Frontal cortex (tissue), 3 donors: ENCODE measurements at regions not wholly inside any gene's neighbourhood (a gene's known extent, or its start where the extent isn't known, plus 50 kb on each side); places are given as distances from the start of the nearest gene placed in this dataset.

Experiments
- DNase-seq, 2 donors: peaks; one replicate each; pipeline ENCODE4 v3.0.0; 2012; ENCODE audit warnings: low spot score in 2 of 2
- FAIRE-seq: peaks from 2 replicates; lab custom pipeline; 2012; peaks lifted over from hg19 to GRCh38; lab: Jason Lieb, UNC
- donor health status: control.
- donor health status: control.
- donor health status: control.

DNA sequence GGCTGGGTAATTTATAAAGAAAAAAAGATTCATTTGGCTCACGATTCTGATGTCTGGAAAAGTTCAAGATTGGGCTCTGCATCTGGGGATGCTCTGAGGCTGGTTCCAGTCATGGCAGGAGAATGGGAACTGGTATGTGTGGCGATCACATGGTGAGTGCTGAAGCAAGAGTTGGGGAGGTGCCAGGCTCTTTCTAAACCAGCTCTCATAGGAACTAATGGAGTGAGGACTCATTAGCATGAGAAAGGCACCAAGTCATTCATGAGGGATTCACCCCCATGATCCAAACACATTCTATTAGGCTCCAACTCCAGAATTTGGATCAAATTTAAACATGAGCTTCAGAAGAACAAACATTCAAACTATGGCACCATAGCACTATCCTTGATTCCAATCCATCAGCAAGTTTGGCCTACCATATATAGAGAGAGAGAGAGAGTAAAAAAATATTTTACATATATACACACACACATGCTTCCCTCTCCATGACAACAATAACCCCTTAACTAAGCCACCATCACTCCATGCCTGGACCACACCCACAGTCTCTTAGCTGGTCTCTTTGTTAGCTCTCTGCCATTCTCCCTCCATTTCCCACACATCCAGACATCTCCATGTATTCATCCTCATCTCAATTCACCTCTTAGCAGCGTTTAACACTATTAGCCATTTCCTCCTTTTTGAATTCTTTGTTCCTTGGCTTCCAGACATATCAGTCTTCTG lies 57.9 kb downstream of the NPY start:
- DNase-seq, result no peak
- no peak for FAIRE-seq

DNA sequence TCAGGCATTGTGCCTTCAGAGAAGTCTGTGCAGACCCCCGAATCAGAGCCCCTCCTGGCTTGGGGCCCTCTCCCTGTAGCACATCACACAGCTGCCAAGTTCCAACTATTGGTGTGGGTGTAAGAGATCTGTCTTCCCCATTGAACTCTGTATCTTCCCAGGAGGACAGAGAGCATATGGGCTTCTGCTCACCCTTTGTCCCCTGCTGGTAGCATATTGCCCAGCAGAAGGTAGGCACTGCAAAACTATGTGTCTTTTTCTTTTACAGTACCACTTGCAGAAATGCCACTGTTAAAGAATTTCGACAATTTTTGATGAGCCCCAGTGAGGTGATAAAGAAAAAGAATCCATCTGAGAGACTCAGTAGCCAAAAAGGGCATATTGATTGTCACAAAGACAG lies 59.6 kb downstream of the NPY start:
- DNase-seq (no peak), FAIRE-seq (no peak)

GRCh38 chr7:24346129-24346528 lies 62.1 kb downstream of the NPY start:
- no peak for DNase-seq
- FAIRE-seq, result no peak

DNA sequence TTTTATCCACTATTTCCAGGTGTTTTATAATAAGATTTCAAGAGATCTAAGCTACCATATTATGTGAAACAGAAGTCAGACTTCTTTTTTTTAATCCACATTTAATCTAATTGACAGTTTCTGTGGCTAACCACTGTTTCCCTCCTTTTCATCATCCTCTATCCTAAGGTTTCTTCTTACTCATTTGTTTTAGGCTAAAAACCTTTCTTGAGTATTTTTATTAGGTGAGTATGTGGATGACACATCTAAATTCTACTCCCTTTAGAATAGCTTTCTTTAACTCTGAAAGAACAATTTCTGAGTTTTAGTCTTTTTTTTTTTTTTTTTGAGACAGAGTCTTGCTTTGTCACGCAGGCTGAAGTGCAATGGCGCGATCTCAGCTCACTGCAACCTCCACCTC lies 62.7 kb downstream of the NPY start:
- no peak for FAIRE-seq

GRCh38 chr7:24349339-24349738 lies 65.3 kb downstream of the NPY start:
- DNase-seq, result no peak
- FAIRE-seq, result no peak

More for the DNA sequence above, 62.7 kb downstream of the NPY start:
- no peak for DNase-seq

- FAIRE-seq, result no peak
- DNase-seq, result no peak
Measured at GRCh38 chr7:24354456-24354855, 70.5 kb downstream of the NPY start.

- FAIRE-seq (no peak), DNase-seq (no peak)
Measured at GRCh38 chr7:24356718-24357386, 72.9 kb downstream of the NPY start.

DNA sequence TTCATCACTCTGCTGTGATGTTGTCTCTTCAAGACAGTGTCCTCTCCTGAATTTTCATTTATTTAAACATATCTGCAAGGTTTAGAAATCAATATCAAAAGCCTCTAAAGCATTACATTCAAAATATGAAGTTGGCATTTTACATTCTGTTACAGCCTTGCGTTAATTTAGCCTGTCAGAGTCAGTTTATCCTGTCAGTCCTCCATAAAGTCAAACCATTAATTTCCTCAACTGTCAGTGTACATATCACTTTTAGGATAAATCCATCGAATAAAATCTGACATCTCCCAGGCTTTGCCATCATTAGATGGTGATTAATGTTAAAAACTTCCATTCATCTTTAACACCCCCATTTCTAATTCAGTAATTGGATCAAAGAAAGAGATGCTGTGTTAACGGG lies 77.0 kb downstream of the NPY start:
- FAIRE-seq (no peak), DNase-seq (no peak)

DNA sequence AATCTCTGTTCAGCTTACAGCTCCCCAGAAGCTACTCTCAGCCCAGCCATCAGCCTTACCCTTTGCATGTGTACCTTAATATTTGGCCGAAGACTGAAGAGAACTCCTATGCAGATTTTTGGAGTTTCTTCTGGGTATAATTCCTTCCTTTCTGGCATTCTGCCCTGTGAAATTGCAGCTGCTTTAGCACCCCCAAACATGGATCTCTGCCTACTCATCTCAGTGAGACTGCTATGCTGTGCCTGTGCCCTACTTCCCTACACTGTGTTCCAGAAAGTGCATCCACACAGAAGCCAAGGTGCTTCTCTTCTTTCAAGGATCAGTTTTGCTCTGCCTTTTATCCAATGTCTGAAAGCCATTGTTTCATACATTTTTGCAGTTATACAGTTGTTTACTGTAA lies 81.6 kb downstream of the NPY start:
- FAIRE-seq (no peak), DNase-seq (no peak)

DNA sequence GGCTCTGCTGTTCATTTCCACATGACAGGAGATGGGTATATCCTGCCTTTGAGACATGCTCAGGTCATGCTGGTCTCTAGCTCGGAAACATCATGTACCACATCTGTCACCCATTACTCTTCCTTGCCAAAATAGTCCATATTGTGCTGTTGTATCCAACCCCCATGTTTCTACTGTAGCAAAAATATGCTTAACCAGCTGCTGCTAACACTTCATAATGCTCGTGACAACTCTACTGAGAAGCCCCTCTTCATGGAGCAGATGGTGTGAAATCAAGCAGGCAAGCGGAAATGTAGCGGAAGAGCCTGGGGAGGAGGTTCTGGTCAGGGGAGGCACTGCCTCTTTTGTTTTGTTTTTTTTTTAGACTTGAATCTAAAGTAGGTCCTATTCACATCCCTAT lies 82.9 kb downstream of the NPY start:
- FAIRE-seq, result no peak

GRCh38 chr7:24368161-24368560 lies 84.2 kb downstream of the NPY start:
- DNase-seq (no peak), FAIRE-seq (no peak)

More for the DNA sequence above, 82.9 kb downstream of the NPY start:
- DNase-seq, result no peak

- DNase-seq, result no peak
Measured at GRCh38 chr7:24370541-24370940, 86.6 kb downstream of the NPY start.

DNA sequence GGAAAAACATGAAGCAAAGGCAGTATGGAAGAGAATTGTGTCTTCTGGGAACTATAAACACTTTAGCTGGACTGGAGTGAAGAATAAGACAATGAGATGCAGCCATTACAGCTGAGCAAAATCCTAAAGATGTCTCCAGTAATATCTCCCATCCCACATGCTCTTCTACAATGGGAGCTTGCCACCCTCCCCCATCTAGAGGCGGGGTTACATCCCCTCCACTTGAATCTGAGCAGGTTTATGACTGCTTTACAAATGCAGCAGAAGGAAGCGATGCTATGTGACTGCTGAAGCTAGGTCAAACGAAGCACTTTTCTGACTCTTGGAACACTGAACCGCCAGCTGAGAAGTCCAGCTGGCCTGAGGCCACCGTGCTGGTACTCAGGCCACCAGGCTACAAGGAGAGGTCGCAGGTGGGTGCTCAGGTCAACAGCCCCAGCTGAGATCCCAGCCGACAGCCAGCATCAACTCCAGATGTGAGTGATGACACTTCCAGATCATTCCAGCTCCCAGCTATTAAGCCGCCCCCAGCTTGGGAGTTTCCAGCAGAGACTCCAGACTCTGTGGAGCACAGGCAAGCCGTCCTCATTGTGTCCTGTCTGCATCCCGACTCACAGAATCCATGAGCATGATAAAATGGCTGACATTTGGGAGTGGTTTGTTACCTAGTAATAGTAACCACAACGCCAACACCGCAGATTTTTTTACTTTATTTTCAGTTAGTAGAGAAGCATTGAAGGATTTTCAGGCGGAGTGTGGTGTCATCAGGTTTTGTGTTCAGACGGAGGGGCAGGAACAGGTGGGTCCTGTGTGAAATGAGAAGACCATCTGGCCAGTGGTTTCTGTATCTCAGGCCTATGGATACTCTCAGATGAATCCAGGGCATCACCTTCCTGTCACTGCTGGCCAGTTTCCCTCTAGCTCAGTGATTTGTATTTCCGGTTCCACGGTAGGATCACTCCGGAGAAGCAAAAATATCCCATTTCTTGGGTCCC lies 89.3 kb downstream of the NPY start:
- no peak for DNase-seq
- no peak for FAIRE-seq

More at GRCh38 chr7:24370541-24370940, 86.6 kb downstream of the NPY start:
- no peak for FAIRE-seq

DNA sequence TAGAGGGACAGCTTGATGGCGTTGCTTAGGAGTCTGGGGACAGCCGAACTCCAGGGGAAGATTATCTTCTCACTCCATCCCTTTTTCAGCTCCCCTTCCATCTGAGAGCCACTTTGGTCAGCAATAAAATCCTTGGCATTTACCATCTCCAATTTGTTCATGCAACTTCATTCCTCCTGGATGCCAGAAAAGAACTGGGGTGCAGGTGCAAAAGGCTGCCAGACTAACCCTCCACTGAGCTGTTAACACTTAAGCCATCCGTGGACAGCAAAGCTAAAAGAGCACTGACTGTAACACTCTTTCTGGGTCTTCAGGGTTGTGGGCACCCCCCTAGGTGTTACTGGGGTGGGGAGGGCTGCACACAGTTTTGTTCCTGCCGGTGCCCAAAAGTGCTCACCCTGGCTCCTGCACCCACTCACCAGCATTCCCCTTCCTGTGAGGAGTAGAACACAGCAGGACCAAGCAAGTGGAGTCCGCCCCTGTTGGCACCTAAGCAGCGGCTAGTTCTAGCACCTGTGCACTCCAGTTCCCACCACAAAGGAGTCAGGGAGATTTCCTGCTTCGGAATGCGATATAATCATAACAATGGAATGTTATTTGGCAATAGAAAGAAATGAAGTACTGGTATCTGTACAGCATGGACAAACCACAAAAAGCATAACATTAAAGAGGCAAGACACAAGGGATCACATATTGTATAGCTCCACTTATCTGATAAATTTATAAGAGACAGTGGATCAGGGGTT lies 95.1 kb downstream of the NPY start:
- DNase-seq (no peak), FAIRE-seq (no peak)

DNA sequence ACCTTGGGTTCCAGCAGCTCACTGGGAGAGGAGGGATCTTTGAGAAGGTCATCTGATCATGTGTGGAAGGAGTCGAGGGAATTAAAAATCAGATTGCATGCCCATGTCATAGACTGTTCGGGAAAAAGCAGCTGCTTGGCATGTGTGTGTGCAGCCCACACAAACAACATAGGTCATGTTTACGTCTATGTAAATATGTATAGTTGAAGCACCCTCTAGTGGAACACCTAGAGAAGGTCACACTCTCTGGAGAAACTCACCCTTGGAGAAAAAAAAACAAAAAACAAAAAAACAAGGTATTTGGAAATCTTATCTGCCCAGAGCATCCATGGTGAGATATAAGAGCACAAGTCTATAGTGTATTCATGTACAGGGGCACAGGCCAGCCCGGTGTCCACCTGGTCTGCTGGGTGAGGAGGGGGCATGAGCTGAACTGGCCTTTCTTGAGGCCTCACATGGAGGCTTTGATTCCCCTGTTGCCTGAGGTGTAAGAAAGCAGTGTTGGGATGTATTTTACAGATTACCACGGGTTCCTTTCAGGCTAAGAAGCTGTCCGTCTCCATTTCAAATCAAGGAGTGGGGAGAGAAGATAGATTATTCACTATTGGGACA lies 98.0 kb downstream of the NPY start:
- DNase-seq, result peak in 1 of 2 donors; percentile 12

GRCh38 chr7:24383055-24383454 lies 99.1 kb downstream of the NPY start:
- DNase-seq (no peak), FAIRE-seq (no peak)

More for the DNA sequence above, 98.0 kb downstream of the NPY start:
- FAIRE-seq, result no peak

DNA sequence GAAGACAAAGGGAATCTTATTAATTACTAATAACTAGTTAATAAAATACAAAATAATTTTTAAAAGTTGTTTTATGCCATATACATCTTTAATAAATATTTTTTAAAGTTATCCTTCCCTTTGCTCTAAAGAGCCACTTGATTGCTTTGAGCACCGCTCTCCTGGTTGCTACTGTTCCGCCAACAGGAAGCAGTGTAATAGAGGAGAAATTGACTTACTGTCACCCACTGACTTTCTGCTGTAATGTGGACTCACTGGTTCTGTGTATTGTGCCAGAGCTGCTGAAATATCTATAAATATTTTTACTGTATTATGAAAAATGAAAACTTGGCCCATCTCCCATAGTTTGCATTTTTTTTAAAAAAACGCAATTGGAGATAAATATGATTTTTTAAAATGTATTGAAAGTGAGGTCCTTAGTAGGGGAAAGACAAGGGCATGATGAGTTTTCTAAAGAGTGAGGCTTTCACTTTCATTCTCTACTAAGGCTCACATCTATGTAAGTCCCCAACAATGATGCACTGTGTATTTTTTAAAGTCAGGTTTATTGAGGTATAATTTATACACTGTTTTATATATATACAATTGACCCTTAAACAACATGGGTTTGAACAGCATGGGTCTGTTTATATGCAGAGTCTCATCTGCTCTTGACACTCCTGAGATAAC lies 100.5 kb downstream of the NPY start:
- FAIRE-seq (no peak), DNase-seq (no peak)

- no peak for FAIRE-seq
- no peak for DNase-seq
Measured at GRCh38 chr7:24388212-24388611, 104.2 kb downstream of the NPY start.
